WTC11 (cell line): ENCODE measurements at regions not wholly inside any gene's neighbourhood (a gene's known extent, or its start where the extent isn't known, plus 50 kb on each side); places are given as distances from the start of the nearest gene placed in this dataset.

Experiments used
- NFYB ChIP-seq: sonication (generic); formaldehyde crosslinking; conservative IDR thresholded peaks from 2 replicates; pipeline ENCODE4 v1.8.0; 2022; ENCODE audit warnings: low read depth, missing genetic modification reagents
- TF ChIP-seq, protein P1 (sequence below): sonication (generic); formaldehyde crosslinking; IDR thresholded peaks from 2 replicates; pipeline ENCODE4 v1.8.1; 2022; ENCODE audit warnings: low read depth, mild to moderate bottlenecking, moderate library complexity, missing genetic modification reagents, borderline replicate concordance
- TF ChIP-seq, protein P2 (sequence below): sonication (generic); formaldehyde crosslinking; IDR thresholded peaks from 2 replicates; pipeline ENCODE4 v1.8.0; 2022; ENCODE audit warnings: mild to moderate bottlenecking, missing genetic modification reagents

DNA sequence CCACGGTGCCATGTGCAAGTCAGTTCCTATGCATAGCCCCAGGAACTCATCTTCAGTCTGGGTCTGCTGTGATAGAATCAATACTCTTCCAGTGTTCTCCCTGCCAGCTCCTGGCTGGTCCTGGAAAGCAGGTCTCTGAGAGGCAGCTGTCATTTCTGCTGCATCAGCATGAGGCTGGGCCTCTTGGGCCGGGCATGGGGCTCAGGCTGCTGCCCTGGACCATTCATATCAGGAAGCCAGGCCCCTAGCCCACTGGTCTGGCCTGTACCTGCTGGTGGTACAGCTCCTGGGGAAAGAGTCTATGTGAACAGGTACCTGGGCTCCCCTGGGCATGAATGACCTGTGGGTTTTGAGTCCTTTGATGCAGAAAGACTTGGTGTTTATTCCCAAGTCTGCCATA lies 173.6 kb upstream of the CSF3R start:
- no peak for TF ChIP-seq NFYB (CRISPR knock-in tag)
- TF ChIP-seq, protein P1, sequence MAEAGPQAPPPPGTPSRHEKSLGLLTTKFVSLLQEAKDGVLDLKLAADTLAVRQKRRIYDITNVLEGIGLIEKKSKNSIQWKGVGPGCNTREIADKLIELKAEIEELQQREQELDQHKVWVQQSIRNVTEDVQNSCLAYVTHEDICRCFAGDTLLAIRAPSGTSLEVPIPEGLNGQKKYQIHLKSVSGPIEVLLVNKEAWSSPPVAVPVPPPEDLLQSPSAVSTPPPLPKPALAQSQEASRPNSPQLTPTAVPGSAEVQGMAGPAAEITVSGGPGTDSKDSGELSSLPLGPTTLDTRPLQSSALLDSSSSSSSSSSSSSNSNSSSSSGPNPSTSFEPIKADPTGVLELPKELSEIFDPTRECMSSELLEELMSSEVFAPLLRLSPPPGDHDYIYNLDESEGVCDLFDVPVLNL = no peak
- TF ChIP-seq, protein P2, sequence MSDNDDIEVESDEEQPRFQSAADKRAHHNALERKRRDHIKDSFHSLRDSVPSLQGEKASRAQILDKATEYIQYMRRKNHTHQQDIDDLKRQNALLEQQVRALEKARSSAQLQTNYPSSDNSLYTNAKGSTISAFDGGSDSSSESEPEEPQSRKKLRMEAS (CRISPR knock-in tag) = no peak
